Hepatocyte (in vitro differentiated cells): ENCODE measurements at regions not wholly inside any gene's neighbourhood (a gene's known extent, or its start where the extent isn't known, plus 50 kb on each side); places are given as distances from the start of the nearest gene placed in this dataset.

Experiments used
- EZH2 ChIP-seq: fragments of 200-600 bp; sonication (generic); IDR thresholded peaks from 2 replicates; pipeline ENCODE4 v1.6.1; 2016; ENCODE audit warnings: antibody characterized with exemption, mild to moderate bottlenecking, borderline replicate concordance
- EZH2phosphoT487 ChIP-seq: fragments of 200-600 bp; sonication (generic); IDR thresholded peaks from one replicate; pipeline ENCODE4 v1.6.1; 2018; ENCODE audit warnings: antibody characterized with exemption, mild to moderate bottlenecking, low read depth, moderate library complexity; ENCODE audit not compliant: unreplicated experiment, severe bottlenecking
- TF ChIP-seq, protein P1 (sequence below): fragments of 200-600 bp; sonication (generic); IDR thresholded peaks from 2 replicates; pipeline ENCODE4 v1.5.1; 2016; ENCODE audit warnings: antibody characterized with exemption, mild to moderate bottlenecking; ENCODE audit not compliant: poor library complexity

DNA sequence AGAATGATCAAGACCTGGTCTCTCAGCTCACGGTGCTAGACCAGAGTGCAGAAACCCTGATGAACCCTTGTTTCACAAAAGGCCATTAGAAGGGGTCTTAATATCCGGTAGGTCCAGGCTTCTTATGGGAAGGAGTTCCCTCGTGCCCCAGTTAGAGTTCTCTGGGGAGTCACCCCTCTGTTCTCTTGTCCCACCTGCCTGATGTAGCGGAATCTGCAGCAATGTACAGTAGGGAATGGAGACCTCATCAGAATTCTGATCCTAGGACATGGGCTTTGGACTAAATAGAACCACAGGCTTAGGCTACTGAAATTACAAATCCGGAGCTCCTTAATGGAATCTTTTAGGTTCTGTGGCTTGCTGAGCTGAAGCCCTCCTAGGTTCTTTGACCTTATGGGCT is 243.6 kb upstream of the IRX2 start:
- TF ChIP-seq, protein P1, sequence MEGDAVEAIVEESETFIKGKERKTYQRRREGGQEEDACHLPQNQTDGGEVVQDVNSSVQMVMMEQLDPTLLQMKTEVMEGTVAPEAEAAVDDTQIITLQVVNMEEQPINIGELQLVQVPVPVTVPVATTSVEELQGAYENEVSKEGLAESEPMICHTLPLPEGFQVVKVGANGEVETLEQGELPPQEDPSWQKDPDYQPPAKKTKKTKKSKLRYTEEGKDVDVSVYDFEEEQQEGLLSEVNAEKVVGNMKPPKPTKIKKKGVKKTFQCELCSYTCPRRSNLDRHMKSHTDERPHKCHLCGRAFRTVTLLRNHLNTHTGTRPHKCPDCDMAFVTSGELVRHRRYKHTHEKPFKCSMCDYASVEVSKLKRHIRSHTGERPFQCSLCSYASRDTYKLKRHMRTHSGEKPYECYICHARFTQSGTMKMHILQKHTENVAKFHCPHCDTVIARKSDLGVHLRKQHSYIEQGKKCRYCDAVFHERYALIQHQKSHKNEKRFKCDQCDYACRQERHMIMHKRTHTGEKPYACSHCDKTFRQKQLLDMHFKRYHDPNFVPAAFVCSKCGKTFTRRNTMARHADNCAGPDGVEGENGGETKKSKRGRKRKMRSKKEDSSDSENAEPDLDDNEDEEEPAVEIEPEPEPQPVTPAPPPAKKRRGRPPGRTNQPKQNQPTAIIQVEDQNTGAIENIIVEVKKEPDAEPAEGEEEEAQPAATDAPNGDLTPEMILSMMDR, result no peak
- TF ChIP-seq EZH2, result no peak
- TF ChIP-seq EZH2phosphoT487, result no peak
